GM23338 (cell line): ENCODE measurements at regions not wholly inside any gene's neighbourhood (a gene's known extent, or its start where the extent isn't known, plus 50 kb on each side); places are given as distances from the start of the nearest gene placed in this dataset.

Experiments
- ATAC-seq: fragments of 200-7000 bp; cut with Tn5 transposase; 3 replicates; pipeline ENCODE4 v1.9.1; 2020
- DNase-seq: peaks from one replicate; pipeline ENCODE4 v3.0.0-alpha.2; 2015; ENCODE audit warnings: low spot score
- H2AFZ ChIP-seq: fragments of 200-600 bp; sonication (generic); 2 replicates; pipeline ENCODE4 v1.8.0; 2016; ENCODE audit warnings: antibody characterized with exemption, mild to moderate bottlenecking, moderate library complexity
- H3F3A ChIP-seq: fragments of 200-600 bp; sonication (generic); replicated peaks from 2 replicates; pipeline ENCODE4 v1.8.0; 2017; ENCODE audit warnings: antibody characterized with exemption, mixed run types, low read depth
- H3K27ac ChIP-seq: fragments of 200-600 bp; sonication (generic); 2 replicates; pipeline ENCODE4 v1.6.1; 2016; ENCODE audit warnings: low read depth
- H3K27me3 ChIP-seq: fragments of 200-600 bp; sonication (generic); 2 replicates; pipeline ENCODE4 v1.8.0; 2016; ENCODE audit warnings: mild to moderate bottlenecking, mixed run types, moderate library complexity; ENCODE audit not compliant: insufficient read depth
- H3K36me3 ChIP-seq: fragments of 200-600 bp; sonication (generic); 2 replicates; pipeline ENCODE4 v1.8.0; 2016; ENCODE audit warnings: mild to moderate bottlenecking; ENCODE audit not compliant: insufficient read depth
- H3K4me1 ChIP-seq: fragments of 200-600 bp; sonication (generic); 2 replicates; pipeline ENCODE4 v1.8.0; 2016; ENCODE audit warnings: mild to moderate bottlenecking, moderate library complexity; ENCODE audit not compliant: insufficient read depth
- H3K4me2 ChIP-seq: fragments of 200-600 bp; sonication (generic); 2 replicates; pipeline ENCODE4 v1.7.1; 2017; ENCODE audit warnings: mixed run types
- H3K4me3 ChIP-seq: fragments of 200-600 bp; sonication (generic); 2 replicates; pipeline ENCODE4 v1.6.1; 2016; ENCODE audit warnings: mixed run types
- H3K79me2 ChIP-seq: fragments of 200-600 bp; sonication (generic); replicated peaks from 2 replicates; pipeline ENCODE4 v1.8.0; 2017; ENCODE audit warnings: mild to moderate bottlenecking; ENCODE audit not compliant: insufficient read depth
- H3K9me2 ChIP-seq: fragments of 200-600 bp; sonication (generic); 2 replicates; pipeline ENCODE4 v1.8.0; 2017; ENCODE audit not compliant: insufficient read depth
- H4K20me1 ChIP-seq: fragments of 200-600 bp; sonication (generic); replicated peaks from 2 replicates; pipeline ENCODE4 v1.8.0; 2017; ENCODE audit warnings: mild to moderate bottlenecking; ENCODE audit not compliant: insufficient read depth
- H3K27ac Mint-ChIP-seq: 2 replicates; pipeline ENCODE4 v1.8.0; 2020; ENCODE audit warnings: inconsistent platforms, mild to moderate bottlenecking, moderate library complexity, mixed read lengths
- H3K27me3 Mint-ChIP-seq: 3 replicates; pipeline ENCODE4 v1.8.0; 2022; ENCODE audit warnings: low read depth, mild to moderate bottlenecking, moderate library complexity, mixed read lengths, inconsistent platforms; ENCODE audit not compliant: insufficient read depth, poor library complexity
- H3K36me3 Mint-ChIP-seq: 3 replicates; pipeline ENCODE4 v1.8.0; 2021; ENCODE audit warnings: low read depth, mild to moderate bottlenecking, inconsistent platforms, moderate library complexity, mixed read lengths
- H3K4me1 Mint-ChIP-seq: 3 replicates; pipeline ENCODE4 v1.8.0; 2020; ENCODE audit warnings: mild to moderate bottlenecking, inconsistent platforms, mixed read lengths
- H3K4me3 Mint-ChIP-seq: 3 replicates; pipeline ENCODE4 v1.8.0; 2021; ENCODE audit warnings: moderate library complexity, mild to moderate bottlenecking, inconsistent platforms, mixed read lengths
- H3K9me3 Mint-ChIP-seq: 3 replicates; pipeline ENCODE4 v1.8.0; 2020; ENCODE audit warnings: moderate library complexity, mild to moderate bottlenecking, inconsistent platforms, mixed read lengths
- EZH2 ChIP-seq: fragments of 200-600 bp; sonication (generic); IDR thresholded peaks from one replicate; pipeline ENCODE4 v1.8.0; 2017; ENCODE audit warnings: antibody characterized with exemption, mild to moderate bottlenecking, low read depth; ENCODE audit not compliant: unreplicated experiment
- EZH2phosphoT487 ChIP-seq: fragments of 200-600 bp; sonication (generic); IDR thresholded peaks from one replicate; pipeline ENCODE4 v1.8.1; 2018; ENCODE audit warnings: antibody characterized with exemption; ENCODE audit not compliant: unreplicated experiment
- NANOG ChIP-seq: IDR thresholded peaks from 2 replicates; pipeline ENCODE4 v1.6.1; 2016; ENCODE audit warnings: antibody characterized with exemption, borderline replicate concordance
- POLR2AphosphoS5 ChIP-seq: IDR thresholded peaks from 2 replicates; pipeline ENCODE4 v1.6.1; 2016; ENCODE audit warnings: antibody characterized with exemption, low read depth
- STAT1 ChIP-seq: IDR thresholded peaks from one replicate; pipeline ENCODE4 v1.6.1; 2016; ENCODE audit warnings: antibody characterized with exemption; ENCODE audit not compliant: unreplicated experiment
- ZNF114 ChIP-seq: fragments of 250-450 bp; sonication (Bioruptor Pico); IDR thresholded peaks from 2 replicates; pipeline ENCODE4 v1.5.0; 2020; ENCODE audit warnings: mild to moderate bottlenecking, moderate library complexity
- ZNF331 ChIP-seq: fragments of 250-450 bp; sonication (Bioruptor Pico); IDR thresholded peaks from 2 replicates; pipeline ENCODE4 v1.5.0; 2020; ENCODE audit warnings: low read depth, mild to moderate bottlenecking, moderate library complexity
- TF ChIP-seq, protein P1 (sequence below): IDR thresholded peaks from one replicate; pipeline ENCODE4 v1.6.1; 2018; ENCODE audit warnings: antibody characterized with exemption; ENCODE audit not compliant: unreplicated experiment
- TF ChIP-seq, protein P2 (sequence below): fragments of 250-450 bp; sonication (Bioruptor Pico); IDR thresholded peaks from 2 replicates; pipeline ENCODE4 v1.5.0; 2020; ENCODE audit warnings: mild to moderate bottlenecking, moderate library complexity

DNA sequence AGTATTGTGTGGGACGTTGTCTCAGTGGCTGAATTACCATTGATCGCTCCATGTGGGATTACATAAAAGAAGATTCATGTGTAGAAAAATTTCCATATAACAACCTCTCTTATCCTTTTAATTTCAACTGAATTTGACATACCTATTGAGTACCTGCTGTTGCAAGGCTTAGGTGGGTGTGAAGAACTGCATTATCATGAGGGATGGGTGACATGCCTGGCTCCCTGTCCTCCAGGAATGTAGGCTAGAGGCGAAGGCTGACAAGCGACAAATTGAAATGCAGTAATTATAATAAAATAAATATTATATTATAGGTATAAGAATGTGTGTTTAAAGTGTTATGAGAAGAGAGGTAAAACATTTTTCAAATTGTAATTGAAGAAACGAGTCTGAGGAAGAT is 52.7 kb upstream of the SPESP1 start:
- Histone ChIP-seq H3F3A (no peaks in the 10 kb centered on the region), H3K9me2 (no peaks in the 10 kb centered on the region), H4K20me1 (no peaks in the 10 kb centered on the region), H3K79me2 (no peaks in the 10 kb centered on the region), H3K27me3 (peaks cover 15% of the 10 kb centered on the region), H3K4me1 (peaks cover 4% of the 10 kb centered on the region; the same call in 1 of the 2 replicates), H3K4me2 (no peak overlapping the region), H3K4me3 (no peak overlapping the region), H3K27ac (no peak overlapping the region), H2AFZ (no peak overlapping the region), H3K36me3 (no peaks in the 10 kb centered on the region)
- Mint-ChIP-seq H3K9me3 (no peaks in the 10 kb centered on the region), H3K27ac (no peak overlapping the region), H3K4me3 (no peak overlapping the region), H3K4me1 (no peaks in the 10 kb centered on the region), H3K27me3 (peaks cover 2% of the 10 kb centered on the region), H3K36me3 (no peaks in the 10 kb centered on the region)
- no peak for ATAC-seq
- DNase-seq = no peak
- no peak for TF ChIP-seq NANOG
- TF ChIP-seq STAT1 = no peak
- TF ChIP-seq, protein P1, sequence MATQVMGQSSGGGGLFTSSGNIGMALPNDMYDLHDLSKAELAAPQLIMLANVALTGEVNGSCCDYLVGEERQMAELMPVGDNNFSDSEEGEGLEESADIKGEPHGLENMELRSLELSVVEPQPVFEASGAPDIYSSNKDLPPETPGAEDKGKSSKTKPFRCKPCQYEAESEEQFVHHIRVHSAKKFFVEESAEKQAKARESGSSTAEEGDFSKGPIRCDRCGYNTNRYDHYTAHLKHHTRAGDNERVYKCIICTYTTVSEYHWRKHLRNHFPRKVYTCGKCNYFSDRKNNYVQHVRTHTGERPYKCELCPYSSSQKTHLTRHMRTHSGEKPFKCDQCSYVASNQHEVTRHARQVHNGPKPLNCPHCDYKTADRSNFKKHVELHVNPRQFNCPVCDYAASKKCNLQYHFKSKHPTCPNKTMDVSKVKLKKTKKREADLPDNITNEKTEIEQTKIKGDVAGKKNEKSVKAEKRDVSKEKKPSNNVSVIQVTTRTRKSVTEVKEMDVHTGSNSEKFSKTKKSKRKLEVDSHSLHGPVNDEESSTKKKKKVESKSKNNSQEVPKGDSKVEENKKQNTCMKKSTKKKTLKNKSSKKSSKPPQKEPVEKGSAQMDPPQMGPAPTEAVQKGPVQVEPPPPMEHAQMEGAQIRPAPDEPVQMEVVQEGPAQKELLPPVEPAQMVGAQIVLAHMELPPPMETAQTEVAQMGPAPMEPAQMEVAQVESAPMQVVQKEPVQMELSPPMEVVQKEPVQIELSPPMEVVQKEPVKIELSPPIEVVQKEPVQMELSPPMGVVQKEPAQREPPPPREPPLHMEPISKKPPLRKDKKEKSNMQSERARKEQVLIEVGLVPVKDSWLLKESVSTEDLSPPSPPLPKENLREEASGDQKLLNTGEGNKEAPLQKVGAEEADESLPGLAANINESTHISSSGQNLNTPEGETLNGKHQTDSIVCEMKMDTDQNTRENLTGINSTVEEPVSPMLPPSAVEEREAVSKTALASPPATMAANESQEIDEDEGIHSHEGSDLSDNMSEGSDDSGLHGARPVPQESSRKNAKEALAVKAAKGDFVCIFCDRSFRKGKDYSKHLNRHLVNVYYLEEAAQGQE = no peak
- no peak for TF ChIP-seq POLR2AphosphoS5
- TF ChIP-seq, protein P2, sequence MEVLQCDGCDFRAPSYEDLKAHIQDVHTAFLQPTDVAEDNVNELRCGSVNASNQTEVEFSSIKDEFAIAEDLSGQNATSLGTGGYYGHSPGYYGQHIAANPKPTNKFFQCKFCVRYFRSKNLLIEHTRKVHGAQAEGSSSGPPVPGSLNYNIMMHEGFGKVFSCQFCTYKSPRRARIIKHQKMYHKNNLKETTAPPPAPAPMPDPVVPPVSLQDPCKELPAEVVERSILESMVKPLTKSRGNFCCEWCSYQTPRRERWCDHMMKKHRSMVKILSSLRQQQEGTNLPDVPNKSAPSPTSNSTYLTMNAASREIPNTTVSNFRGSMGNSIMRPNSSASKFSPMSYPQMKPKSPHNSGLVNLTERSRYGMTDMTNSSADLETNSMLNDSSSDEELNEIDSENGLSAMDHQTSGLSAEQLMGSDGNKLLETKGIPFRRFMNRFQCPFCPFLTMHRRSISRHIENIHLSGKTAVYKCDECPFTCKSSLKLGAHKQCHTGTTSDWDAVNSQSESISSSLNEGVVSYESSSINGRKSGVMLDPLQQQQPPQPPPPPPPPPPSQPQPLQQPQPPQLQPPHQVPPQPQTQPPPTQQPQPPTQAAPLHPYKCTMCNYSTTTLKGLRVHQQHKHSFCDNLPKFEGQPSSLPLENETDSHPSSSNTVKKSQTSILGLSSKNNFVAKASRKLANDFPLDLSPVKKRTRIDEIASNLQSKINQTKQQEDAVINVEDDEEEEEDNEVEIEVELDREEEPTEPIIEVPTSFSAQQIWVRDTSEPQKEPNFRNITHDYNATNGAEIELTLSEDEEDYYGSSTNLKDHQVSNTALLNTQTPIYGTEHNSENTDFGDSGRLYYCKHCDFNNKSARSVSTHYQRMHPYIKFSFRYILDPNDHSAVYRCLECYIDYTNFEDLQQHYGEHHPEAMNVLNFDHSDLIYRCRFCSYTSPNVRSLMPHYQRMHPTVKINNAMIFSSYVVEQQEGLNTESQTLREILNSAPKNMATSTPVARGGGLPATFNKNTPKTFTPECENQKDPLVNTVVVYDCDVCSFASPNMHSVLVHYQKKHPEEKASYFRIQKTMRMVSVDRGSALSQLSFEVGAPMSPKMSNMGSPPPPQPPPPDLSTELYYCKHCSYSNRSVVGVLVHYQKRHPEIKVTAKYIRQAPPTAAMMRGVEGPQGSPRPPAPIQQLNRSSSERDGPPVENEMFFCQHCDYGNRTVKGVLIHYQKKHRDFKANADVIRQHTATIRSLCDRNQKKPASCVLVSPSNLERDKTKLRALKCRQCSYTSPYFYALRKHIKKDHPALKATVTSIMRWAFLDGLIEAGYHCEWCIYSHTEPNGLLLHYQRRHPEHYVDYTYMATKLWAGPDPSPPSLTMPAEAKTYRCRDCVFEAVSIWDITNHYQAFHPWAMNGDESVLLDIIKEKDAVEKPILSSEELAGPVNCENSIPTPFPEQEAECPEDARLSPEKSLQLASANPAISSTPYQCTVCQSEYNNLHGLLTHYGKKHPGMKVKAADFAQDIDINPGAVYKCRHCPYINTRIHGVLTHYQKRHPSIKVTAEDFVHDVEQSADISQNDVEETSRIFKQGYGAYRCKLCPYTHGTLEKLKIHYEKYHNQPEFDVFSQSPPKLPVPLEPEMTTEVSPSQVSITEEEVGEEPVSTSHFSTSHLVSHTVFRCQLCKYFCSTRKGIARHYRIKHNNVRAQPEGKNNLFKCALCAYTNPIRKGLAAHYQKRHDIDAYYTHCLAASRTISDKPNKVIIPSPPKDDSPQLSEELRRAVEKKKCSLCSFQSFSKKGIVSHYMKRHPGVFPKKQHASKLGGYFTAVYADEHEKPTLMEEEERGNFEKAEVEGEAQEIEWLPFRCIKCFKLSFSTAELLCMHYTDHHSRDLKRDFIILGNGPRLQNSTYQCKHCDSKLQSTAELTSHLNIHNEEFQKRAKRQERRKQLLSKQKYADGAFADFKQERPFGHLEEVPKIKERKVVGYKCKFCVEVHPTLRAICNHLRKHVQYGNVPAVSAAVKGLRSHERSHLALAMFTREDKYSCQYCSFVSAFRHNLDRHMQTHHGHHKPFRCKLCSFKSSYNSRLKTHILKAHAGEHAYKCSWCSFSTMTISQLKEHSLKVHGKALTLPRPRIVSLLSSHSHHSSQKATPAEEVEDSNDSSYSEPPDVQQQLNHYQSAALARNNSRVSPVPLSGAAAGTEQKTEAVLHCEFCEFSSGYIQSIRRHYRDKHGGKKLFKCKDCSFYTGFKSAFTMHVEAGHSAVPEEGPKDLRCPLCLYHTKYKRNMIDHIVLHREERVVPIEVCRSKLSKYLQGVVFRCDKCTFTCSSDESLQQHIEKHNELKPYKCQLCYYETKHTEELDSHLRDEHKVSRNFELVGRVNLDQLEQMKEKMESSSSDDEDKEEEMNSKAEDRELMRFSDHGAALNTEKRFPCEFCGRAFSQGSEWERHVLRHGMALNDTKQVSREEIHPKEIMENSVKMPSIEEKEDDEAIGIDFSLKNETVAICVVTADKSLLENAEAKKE (CRISPR knock-in tag) = no peak
- TF ChIP-seq ZNF114 (CRISPR knock-in tag) = no peak
- TF ChIP-seq ZNF331 (CRISPR knock-in tag) = no peak
- no peak for TF ChIP-seq EZH2
- TF ChIP-seq EZH2phosphoT487 = no peak
